Choroid plexus epithelial cell (primary cell): ENCODE measurements at regions not wholly inside any gene's neighbourhood (a gene's known extent, or its start where the extent isn't known, plus 50 kb on each side); places are given as distances from the start of the nearest gene placed in this dataset.

Experiments used
- DNase-seq: peaks from one replicate; pipeline ENCODE4 v3.0.0-alpha.2; 2010; ENCODE audit warnings: low read depth
- H3K4me3 ChIP-seq: 2 replicates; pipeline ENCODE4 v1.5.1; 2011; ENCODE audit warnings: low read depth, mild to moderate bottlenecking, control low read depth, low read length, moderate library complexity
- TF ChIP-seq, protein P1 (sequence below): conservative IDR thresholded peaks from 2 replicates; pipeline ENCODE4 v1.5.1; 2011; ENCODE audit warnings: low read depth, mild to moderate bottlenecking, control low read depth, inconsistent platforms, low read length, moderate library complexity

- TF ChIP-seq, protein P1, sequence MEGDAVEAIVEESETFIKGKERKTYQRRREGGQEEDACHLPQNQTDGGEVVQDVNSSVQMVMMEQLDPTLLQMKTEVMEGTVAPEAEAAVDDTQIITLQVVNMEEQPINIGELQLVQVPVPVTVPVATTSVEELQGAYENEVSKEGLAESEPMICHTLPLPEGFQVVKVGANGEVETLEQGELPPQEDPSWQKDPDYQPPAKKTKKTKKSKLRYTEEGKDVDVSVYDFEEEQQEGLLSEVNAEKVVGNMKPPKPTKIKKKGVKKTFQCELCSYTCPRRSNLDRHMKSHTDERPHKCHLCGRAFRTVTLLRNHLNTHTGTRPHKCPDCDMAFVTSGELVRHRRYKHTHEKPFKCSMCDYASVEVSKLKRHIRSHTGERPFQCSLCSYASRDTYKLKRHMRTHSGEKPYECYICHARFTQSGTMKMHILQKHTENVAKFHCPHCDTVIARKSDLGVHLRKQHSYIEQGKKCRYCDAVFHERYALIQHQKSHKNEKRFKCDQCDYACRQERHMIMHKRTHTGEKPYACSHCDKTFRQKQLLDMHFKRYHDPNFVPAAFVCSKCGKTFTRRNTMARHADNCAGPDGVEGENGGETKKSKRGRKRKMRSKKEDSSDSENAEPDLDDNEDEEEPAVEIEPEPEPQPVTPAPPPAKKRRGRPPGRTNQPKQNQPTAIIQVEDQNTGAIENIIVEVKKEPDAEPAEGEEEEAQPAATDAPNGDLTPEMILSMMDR: no peak
- no peak overlapping the region for H3K4me3 ChIP-seq
- no peak for DNase-seq
Observed at GRCh38 chr2:58794916-58795315, 553.8 kb upstream of the FANCL start.

DNA sequence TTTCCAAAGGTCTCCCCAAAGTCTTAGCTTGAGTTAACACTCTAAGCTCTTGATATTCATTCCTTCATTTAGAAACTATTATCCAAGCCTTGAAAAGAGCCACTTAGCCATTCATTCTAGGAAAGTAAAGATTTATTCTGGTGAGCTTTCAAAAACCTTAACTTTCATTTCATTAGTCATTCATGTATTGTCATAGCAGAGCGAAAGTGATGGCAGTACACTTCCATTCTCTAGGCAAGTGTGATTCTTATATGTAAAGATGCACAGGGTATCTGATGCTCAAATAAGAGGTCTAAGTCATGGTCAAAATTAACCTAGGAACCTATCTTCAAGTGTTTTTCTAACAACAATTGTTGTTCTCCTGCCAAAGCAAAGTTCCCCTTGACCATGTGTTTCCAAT lies 553.0 kb upstream of the FANCL start:
- TF ChIP-seq, protein P1: no peak
- no peak for DNase-seq
- no peak overlapping the region for H3K4me3 ChIP-seq

DNA sequence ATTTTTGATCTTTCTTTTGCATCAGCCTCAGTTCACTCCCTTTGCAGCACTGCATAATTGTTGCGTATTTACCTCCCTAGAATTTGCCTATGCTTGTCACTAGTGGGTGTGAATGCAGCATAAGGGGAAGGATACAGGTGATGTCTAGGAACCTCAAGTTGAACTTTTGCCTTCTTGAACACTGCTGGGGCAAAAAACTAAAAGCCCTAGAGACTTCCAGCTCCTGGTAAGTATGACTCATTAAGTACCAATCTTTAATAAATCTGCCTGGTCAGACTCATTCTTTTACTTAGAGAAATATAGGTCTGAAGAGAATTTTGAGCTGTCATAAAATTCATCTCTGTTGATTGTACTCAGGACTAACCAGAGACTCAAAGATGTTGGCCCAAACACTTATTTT lies 547.3 kb upstream of the FANCL start:
- TF ChIP-seq, protein P1: no peak
- DNase-seq: no peak
- no peak overlapping the region for H3K4me3 ChIP-seq

DNA sequence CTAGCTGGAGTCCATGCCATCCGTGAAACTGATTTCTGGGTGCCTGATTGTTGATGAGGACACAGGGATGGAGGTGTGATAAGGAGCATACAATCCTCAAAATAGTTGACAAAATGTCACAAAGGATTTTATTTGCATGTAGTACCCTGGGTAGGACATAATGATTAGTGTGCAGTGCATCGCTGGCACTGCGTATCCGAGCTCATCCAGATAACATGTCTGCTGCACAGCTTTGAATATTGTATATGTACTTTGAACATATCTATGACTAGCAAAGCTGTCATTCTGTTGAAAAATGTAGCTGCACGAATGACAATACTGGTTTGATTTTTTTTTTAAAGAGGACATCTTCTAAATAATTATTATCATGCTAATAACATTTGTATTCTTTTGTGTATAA lies 529.7 kb upstream of the FANCL start:
- DNase-seq: no peak
- no peak overlapping the region for H3K4me3 ChIP-seq
- TF ChIP-seq, protein P1: no peak

DNA sequence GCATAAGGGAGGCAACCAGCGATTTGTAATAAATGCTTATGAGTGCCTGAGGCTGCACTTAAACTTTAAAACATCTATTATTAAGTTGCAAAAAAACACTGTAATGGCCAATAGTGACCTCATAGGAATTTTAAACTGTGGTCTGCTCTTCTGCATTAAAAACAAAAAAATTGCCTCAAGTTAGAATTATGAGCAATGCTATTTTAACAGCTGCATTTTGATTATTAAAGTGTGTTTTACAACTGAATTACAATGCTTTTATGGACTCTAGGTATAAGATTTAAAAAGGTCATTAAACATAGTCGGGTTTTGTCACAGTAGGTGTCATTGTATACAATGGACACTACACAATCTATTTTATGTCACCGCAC lies 528.7 kb upstream of the FANCL start:
- DNase-seq: no peak
- H3K4me3 ChIP-seq: no peak overlapping the region
- TF ChIP-seq, protein P1: no peak

DNA sequence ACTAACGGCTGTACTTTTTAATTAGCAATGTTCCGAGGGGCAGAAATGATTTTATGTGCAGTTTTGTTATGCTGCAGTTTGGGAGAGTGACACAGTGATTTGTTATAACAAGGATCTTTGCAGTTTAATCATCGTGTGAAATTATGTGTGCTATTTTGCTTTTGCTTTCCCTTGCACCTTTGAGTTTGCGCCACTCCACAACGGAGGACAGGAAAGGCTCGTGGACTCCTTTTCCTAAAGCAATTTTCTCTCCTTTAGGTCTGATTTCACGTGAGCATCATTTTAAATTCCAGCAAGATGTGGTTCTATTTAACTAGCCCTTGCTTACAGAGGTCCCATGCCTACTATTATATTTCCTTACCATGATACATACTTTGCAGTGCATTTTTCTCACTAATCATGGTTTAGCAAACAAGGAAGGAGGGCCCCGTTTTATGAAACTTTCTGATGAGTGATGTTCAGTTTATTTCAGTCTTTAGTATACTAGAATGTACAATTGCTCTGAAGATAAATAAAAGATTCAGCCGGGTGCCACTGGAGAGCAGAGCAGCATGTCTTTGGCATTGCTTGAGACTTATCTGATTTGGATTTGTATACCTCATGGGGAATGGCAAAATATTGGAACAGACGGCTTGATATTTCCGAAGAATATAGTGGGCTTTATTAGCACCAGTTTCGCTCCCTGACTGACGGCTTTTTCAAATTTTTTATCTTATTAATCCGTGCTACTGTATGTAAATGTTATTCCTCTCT lies 528.2 kb upstream of the FANCL start:
- H3K4me3 ChIP-seq: no peak overlapping the region
- no peak for DNase-seq
- TF ChIP-seq, protein P1: no peak

DNA sequence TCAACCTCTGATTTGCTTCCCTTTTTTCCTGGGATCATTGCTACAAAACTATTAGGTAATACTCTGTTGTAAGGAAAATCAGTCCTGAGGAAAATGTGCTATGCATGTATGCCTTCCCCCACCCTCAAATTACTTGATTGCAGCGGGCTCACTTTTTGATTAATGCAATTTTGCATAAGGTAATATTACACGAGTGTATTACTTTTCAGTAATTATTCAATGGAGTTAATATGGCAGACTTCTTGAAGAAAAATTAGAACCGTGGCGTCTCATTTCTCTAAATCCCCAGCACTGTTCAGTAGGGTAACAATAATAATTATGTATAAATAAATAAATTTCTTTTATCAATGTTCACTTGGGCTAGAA lies 527.6 kb upstream of the FANCL start:
- H3K4me3 ChIP-seq: no peak overlapping the region

More for the DNA sequence above, 527.6 kb upstream of the FANCL start:
- no peak for DNase-seq
- TF ChIP-seq, protein P1: no peak
